Esophagus muscularis mucosa (tissue), 4 donors: ENCODE measurements at regions not wholly inside any gene's neighbourhood (a gene's known extent, or its start where the extent isn't known, plus 50 kb on each side); places are given as distances from the start of the nearest gene placed in this dataset.

Source experiments
- DNase-seq: peaks from one replicate; pipeline ENCODE4 v3.0.0-alpha.2; 2017; ENCODE audit errors: extremely low spot score
- H3K27ac ChIP-seq, 4 donors: fragments of 200-600 bp; sonication (generic); replicated peaks in 1 of 4; 1 replicate in 3 of 4; 2 replicates in 1 of 4; pipeline ENCODE4 v1.5.1; 2016 to 2019; ENCODE audit warnings: mild to moderate bottlenecking in 1 of 4
- H3K27me3 ChIP-seq, 4 donors: fragments of 200-600 bp; sonication (generic); one replicate each; pipeline versions ENCODE4 v1.5.1 to v1.6.0; 2016 to 2019
- H3K36me3 ChIP-seq, 4 donors: fragments of 200-600 bp; sonication (generic); one replicate each; pipeline ENCODE4 v1.5.1; 2016 to 2019
- H3K4me1 ChIP-seq, 4 donors: fragments of 200-600 bp; sonication (generic); one replicate each; pipeline ENCODE4 v1.5.1; 2016 to 2019
- H3K4me3 ChIP-seq, 4 donors: fragments of 200-600 bp; sonication (generic); 1 replicate in 2 of 4; 2 replicates in 2 of 4; pipeline ENCODE4 v1.5.1; 2016 to 2019; ENCODE audit warnings: mild to moderate bottlenecking in 4 of 4, moderate library complexity in 1 of 4
- H3K9me3 ChIP-seq, 4 donors: fragments of 200-600 bp; sonication (generic); 1 replicate in 3 of 4; 2 replicates in 1 of 4; pipeline ENCODE4 v1.5.1; 2016 to 2019
- EP300 ChIP-seq: sonication (generic); formaldehyde crosslinking; IDR thresholded peaks from one replicate; pipeline ENCODE4 v1.6.1; 2017; ENCODE audit warnings: antibody characterized with exemption
- POLR2A ChIP-seq: fragments of 450-650 bp; IDR thresholded peaks from one replicate; pipeline ENCODE4 v1.6.1; 2017; ENCODE audit warnings: antibody characterized with exemption, moderate library complexity, mild to moderate bottlenecking, low read depth
- POLR2AphosphoS5 ChIP-seq, 2 donors: sonication (generic); formaldehyde crosslinking; IDR thresholded peaks; one replicate each; pipeline ENCODE4 v1.6.1; 2017; ENCODE audit warnings: antibody characterized with exemption in 2 of 2
- WGBS: methylation state at CpG from one replicate; pipeline ENCODE4 v1.1.5; 2018; 5-methylcytosine and 5-hydroxymethylcytosine counted together
- intact Hi-C: fragments of 100-400 bp; cut with DNase I; formaldehyde crosslinking; loops from one replicate; pipeline ENCODE4 v1.15.1; 2023
- TF ChIP-seq, protein P1 (sequence below), 3 experiments: fragments of 200-600 bp in 2 of 3; fragments of 450-650 bp in 1 of 3; sonication (generic) in 2 of 3; IDR thresholded peaks; one replicate each; pipeline ENCODE4 v1.5.1; 2017 to 2019; ENCODE audit warnings: antibody characterized with exemption in 3 of 3, mild to moderate bottlenecking in 2 of 3, moderate library complexity in 1 of 3

DNA sequence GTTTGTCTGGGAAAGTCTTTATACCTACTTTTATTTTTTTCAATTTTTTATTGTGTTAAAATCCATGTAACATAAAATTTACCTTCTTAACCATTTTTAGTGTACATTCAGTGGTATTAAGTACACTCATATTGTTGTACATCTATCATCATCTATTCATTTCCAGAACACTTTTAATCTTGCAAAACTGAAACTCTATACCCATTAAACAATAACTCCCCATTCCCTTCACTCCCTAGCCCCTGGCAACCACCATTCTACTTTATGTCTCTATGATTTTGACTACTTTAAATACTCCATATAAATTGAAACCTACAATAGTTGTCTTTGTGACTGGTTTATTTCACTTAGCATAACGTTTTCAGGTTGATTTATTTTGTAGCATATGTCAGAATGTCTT, 131.9 kb upstream of the SLC38A2 start:
- Histone ChIP-seq H3K4me3 (no peak overlapping the region), H3K36me3 (no peaks in the 10 kb centered on the region), H3K27me3 (no peaks in the 10 kb centered on the region), H3K9me3 (peaks cover 0 to 17% (median 13%) of the 10 kb centered on the region in 4 donors), H3K4me1 (no peaks in the 10 kb centered on the region), H3K27ac (no peak overlapping the region)
- TF ChIP-seq EP300 (no peak), POLR2AphosphoS5 (IDR thresholded peaks at IDR 0.05) (no peak), POLR2A (no peak)
- TF ChIP-seq, protein P1, sequence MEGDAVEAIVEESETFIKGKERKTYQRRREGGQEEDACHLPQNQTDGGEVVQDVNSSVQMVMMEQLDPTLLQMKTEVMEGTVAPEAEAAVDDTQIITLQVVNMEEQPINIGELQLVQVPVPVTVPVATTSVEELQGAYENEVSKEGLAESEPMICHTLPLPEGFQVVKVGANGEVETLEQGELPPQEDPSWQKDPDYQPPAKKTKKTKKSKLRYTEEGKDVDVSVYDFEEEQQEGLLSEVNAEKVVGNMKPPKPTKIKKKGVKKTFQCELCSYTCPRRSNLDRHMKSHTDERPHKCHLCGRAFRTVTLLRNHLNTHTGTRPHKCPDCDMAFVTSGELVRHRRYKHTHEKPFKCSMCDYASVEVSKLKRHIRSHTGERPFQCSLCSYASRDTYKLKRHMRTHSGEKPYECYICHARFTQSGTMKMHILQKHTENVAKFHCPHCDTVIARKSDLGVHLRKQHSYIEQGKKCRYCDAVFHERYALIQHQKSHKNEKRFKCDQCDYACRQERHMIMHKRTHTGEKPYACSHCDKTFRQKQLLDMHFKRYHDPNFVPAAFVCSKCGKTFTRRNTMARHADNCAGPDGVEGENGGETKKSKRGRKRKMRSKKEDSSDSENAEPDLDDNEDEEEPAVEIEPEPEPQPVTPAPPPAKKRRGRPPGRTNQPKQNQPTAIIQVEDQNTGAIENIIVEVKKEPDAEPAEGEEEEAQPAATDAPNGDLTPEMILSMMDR (IDR thresholded peaks at IDR 0.05), result no peak
- 45% methylated on average over 1 of the region's 1 CpG for WGBS
- DNase-seq, result no peak
- intact Hi-C loops, result no loop called here

DNA sequence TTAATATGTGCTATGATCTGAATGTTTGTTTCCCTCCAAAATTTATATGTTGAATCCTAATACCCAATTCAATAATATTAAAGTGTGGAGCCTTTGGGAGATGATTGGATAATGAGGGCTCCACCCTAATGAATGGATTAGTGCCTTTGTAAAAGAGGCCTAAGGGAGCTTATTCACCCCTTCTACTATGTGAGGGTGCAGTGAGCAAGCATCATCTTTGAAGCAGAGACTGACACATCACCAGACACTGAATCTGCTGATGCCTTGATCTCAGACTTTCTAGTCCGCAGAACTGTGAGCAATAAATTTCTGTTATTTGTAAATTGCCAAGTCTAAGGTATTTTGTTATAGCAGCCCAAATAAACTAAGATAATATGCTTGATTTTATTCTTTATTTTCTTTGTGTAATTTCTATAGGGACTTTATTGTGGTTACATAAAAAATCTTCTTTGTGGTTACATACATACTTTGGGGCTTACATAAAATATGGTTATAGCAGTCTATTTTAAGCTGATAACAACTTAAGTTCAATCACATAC, 131.1 kb upstream of the SLC38A2 start:
- no peaks in the 10 kb centered on the region for H3K27me3 ChIP-seq
- no peaks in the 10 kb centered on the region for H3K4me1 ChIP-seq
- TF ChIP-seq POLR2AphosphoS5 (IDR thresholded peaks at IDR 0.05) (no peak), POLR2A (no peak), EP300 (no peak)
- TF ChIP-seq, protein P1 (IDR thresholded peaks at IDR 0.05), result no peak
- H3K36me3 ChIP-seq, result no peaks in the 10 kb centered on the region
- H3K9me3 ChIP-seq, result peaks cover 0 to 17% (median 13%) of the 10 kb centered on the region in 4 donors
- 89% methylated on average over 1 of the region's 1 CpG for WGBS
- H3K27ac ChIP-seq, result no peak overlapping the region
- no peak for DNase-seq
- intact Hi-C loops, result no loop called here
- H3K4me3 ChIP-seq, result no peak overlapping the region

DNA sequence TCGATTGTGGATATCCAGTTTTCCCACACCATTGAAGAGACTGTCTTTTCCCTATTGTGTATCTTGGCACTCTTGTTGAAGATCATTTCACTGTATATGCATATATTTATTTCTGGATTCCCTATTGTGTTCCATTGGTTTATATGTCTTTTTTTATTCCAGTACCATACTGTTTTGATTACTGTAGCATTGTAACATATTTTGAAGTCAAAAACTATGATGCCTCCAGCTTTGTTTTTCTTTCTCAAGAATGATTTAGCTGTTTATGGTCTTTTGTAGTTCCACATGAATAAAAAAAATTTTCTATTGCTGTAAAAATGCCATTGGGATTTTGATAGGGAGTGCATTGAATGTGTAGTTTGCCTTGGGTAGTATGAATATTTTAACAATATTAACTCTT, 128.1 kb upstream of the SLC38A2 start:
- 96% methylated on average over 1 of the region's 1 CpG for WGBS
- DNase-seq, result no peak
- intact Hi-C loops, result no loop called here
- H3K4me3 ChIP-seq, result no peak overlapping the region
- peaks cover 0 to 11% (median 7%) of the 10 kb centered on the region in 4 donors for H3K9me3 ChIP-seq
- H3K4me1 ChIP-seq, result no peaks in the 10 kb centered on the region
- H3K36me3 ChIP-seq, result no peaks in the 10 kb centered on the region
- H3K27ac ChIP-seq, result no peak overlapping the region
- no peaks in the 10 kb centered on the region for H3K27me3 ChIP-seq
- TF ChIP-seq, protein P1 (IDR thresholded peaks at IDR 0.05), result no peak

DNA sequence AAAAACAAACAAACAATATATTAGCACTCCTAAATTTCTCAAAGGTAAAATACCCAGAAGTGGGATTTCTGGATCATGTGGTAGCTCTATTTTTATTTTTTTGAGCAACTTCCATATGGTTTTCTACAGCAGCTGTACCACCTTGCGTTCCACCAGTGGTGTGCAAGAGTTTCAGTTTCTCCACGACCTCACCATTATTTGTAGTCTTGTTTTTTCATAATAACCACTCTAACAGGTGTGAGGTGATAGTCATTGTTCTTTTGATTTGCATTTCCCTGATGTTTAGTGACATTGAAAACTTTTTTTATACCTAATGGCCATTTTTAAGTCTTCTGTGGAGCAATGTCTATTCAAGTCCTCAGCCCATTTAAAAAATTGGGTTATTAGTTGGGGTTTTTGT, 127.3 kb upstream of the SLC38A2 start:
- intact Hi-C loops, result no loop called here

DNA sequence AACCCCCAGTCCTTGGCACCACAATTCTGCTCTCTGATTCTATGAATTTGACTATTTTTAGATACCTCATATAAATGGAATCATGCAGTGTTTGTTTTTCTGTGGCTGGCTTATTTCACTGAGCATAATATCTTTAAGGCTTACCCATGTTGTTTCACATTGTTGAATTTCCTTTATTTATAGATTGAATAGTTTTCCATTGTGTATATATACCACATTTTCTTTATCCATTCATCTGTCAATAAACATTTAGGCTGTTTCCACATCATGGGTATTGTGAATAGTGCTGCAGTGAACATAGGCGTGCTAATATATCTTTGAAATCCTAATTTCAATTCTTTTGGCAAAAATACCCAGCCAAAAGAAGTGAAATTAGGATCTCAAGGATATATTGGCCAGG, 126.7 kb upstream of the SLC38A2 start:
- Histone ChIP-seq H3K9me3 (peaks cover 0 to 11% (median 7%) of the 10 kb centered on the region in 4 donors), H3K27ac (no peak overlapping the region), H3K27me3 (no peaks in the 10 kb centered on the region), H3K4me1 (peaks cover 5 to 8% (median 7%) of the 10 kb centered on the region in 4 donors), H3K4me3 (no peak overlapping the region), H3K36me3 (no peaks in the 10 kb centered on the region)
- intact Hi-C loops, result no loop called here
- no peak for DNase-seq
- TF ChIP-seq POLR2AphosphoS5 (IDR thresholded peaks at IDR 0.05), result no peak
- TF ChIP-seq, protein P1 (IDR thresholded peaks at IDR 0.05), result no peak
- no peak for TF ChIP-seq POLR2A
- no peak for TF ChIP-seq EP300
- 100% methylated on average over 1 of the region's 1 CpG for WGBS

More for the DNA sequence above, 127.3 kb upstream of the SLC38A2 start:
- H3K4me3 ChIP-seq, result no peak overlapping the region
- peaks cover 0 to 2% (median under 1%) of the 10 kb centered on the region in 4 donors for H3K4me1 ChIP-seq
- peaks cover 0 to 11% (median 7%) of the 10 kb centered on the region in 4 donors for H3K9me3 ChIP-seq
- no peak for TF ChIP-seq POLR2AphosphoS5 (IDR thresholded peaks at IDR 0.05)
- TF ChIP-seq, protein P1 (IDR thresholded peaks at IDR 0.05), result no peak
- DNase-seq, result no peak
- H3K36me3 ChIP-seq, result no peaks in the 10 kb centered on the region
- H3K27ac ChIP-seq, result no peak overlapping the region
- WGBS, result 76% methylated on average over 2 of the region's 2 CpGs
- no peaks in the 10 kb centered on the region for H3K27me3 ChIP-seq
